Activated B cell treated with CpG ODN at 0.5 μM for 24 hours (primary cell): ENCODE measurements at regions not wholly inside any gene's neighbourhood (a gene's known extent, or its start where the extent isn't known, plus 50 kb on each side); places are given as distances from the start of the nearest gene placed in this dataset.

ENCODE experiments used
- ATAC-seq: fragments of 200-7000 bp; cut with Tn5 transposase; one replicate; pipeline ENCODE4 v1.10.0; 2021; ENCODE audit warnings: low read depth, mild to moderate bottlenecking, moderate library complexity
- CTCF ChIA-PET: fragments of 350-600 bp; sonication (Branson Sonifier 250); formaldehyde crosslinking; loops from one replicate; lab custom pipeline; 2021; ENCODE audit warnings: antibody characterized with exemption; lab: Charles Lee
- POLR2A ChIA-PET: fragments of 350-600 bp; sonication (Branson Sonifier 250); formaldehyde crosslinking; loops from one replicate; lab custom pipeline; 2021; ENCODE audit warnings: antibody characterized with exemption; lab: Charles Lee
- DNase-seq: peaks from one replicate; pipeline ENCODE4 v3.0.0; 2022
- H3K27ac Mint-ChIP-seq: one replicate; pipeline ENCODE4 v1.8.0; 2020; ENCODE audit warnings: mixed read lengths
- H3K27me3 Mint-ChIP-seq: one replicate; pipeline ENCODE4 v1.8.0; 2021; ENCODE audit warnings: mixed read lengths
- H3K36me3 Mint-ChIP-seq: one replicate; pipeline ENCODE4 v1.8.0; 2021; ENCODE audit warnings: low read depth, mixed read lengths
- H3K4me1 Mint-ChIP-seq: one replicate; pipeline ENCODE4 v1.8.0; 2021; ENCODE audit warnings: mixed read lengths
- H3K4me3 Mint-ChIP-seq: one replicate; pipeline ENCODE4 v1.8.0; 2020; ENCODE audit warnings: mild to moderate bottlenecking, mixed read lengths
- H3K9me3 Mint-ChIP-seq: one replicate; pipeline ENCODE4 v1.8.0; 2020; ENCODE audit warnings: mixed read lengths
- intact Hi-C: fragments of 100-400 bp; cut with micrococcal nuclease; formaldehyde crosslinking; loops from one replicate; pipeline ENCODE4 v1.15.1; 2024
- TF ChIP-seq, protein P1 (sequence below): fragments of 200-600 bp; IDR thresholded peaks from one replicate; pipeline ENCODE4 v1.8.0; 2022; ENCODE audit warnings: antibody characterized with exemption, mild to moderate bottlenecking

DNA sequence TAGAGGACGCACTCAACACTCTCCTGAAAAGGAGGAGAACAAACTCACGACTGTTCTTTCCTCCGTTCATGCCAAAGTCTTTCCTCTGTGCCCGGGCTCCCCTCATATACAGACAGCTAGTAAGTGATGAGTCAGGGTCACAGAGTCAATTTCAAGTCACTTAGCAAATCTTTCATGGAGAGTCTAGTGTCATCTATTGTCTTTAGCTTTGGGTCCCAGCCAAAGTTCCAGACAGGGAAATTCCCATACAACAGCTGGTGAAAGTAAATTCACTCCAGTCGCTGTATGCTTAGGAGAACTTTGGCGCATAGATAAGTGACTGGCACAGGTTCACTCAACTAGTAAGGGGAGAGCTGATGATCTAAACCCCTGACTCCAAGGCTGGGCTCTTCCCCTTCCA lies 226.5 kb downstream of the MID1 start:
- ATAC-seq (no peak), DNase-seq (no peak)
- no peak overlapping the region for H3K27ac Mint-ChIP-seq
- CTCF ChIA-PET, result no interaction called here
- H3K36me3 Mint-ChIP-seq, result no peaks in the 10 kb centered on the region
- POLR2A ChIA-PET, result no interaction called here
- peaks cover 2% of the 10 kb centered on the region for H3K27me3 Mint-ChIP-seq
- no peaks in the 10 kb centered on the region for H3K9me3 Mint-ChIP-seq
- intact Hi-C loops, result no loop called here
- H3K4me1 Mint-ChIP-seq, result peaks cover 20% of the 10 kb centered on the region
- no peak overlapping the region for H3K4me3 Mint-ChIP-seq
- TF ChIP-seq, protein P1, sequence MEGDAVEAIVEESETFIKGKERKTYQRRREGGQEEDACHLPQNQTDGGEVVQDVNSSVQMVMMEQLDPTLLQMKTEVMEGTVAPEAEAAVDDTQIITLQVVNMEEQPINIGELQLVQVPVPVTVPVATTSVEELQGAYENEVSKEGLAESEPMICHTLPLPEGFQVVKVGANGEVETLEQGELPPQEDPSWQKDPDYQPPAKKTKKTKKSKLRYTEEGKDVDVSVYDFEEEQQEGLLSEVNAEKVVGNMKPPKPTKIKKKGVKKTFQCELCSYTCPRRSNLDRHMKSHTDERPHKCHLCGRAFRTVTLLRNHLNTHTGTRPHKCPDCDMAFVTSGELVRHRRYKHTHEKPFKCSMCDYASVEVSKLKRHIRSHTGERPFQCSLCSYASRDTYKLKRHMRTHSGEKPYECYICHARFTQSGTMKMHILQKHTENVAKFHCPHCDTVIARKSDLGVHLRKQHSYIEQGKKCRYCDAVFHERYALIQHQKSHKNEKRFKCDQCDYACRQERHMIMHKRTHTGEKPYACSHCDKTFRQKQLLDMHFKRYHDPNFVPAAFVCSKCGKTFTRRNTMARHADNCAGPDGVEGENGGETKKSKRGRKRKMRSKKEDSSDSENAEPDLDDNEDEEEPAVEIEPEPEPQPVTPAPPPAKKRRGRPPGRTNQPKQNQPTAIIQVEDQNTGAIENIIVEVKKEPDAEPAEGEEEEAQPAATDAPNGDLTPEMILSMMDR, result no peak

DNA sequence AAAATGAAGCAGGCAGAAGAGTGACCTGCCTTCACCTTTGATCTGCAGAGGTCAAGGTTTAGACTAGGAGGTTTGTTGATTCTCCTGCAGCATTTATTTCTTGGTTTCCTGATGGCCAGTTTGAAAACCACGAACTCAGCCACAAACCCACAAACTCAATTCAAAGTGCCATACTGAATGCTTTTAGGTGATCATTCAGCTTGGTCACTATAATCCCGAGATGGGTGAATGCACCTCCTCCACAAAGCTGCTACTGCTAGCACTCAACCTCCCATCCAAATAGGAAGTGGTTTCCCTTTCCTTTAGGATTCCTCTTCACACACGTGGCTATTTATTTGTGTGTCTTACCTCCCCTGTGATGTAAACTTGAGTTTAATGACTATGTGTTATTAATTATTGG lies 225.2 kb downstream of the MID1 start:
- ChIA-PET CTCF (no interaction called here), POLR2A (no interaction called here)
- TF ChIP-seq, protein P1, result no peak
- no peaks in the 10 kb centered on the region for H3K36me3 Mint-ChIP-seq
- DNase-seq (no peak), ATAC-seq (no peak)
- no peaks in the 10 kb centered on the region for H3K9me3 Mint-ChIP-seq
- H3K4me1 Mint-ChIP-seq, result peaks cover 20% of the 10 kb centered on the region
- peaks cover 2% of the 10 kb centered on the region for H3K27me3 Mint-ChIP-seq
- H3K27ac Mint-ChIP-seq, result no peak overlapping the region
- intact Hi-C loops, result no loop called here
- no peak overlapping the region for H3K4me3 Mint-ChIP-seq
